ENCODE measurements at regions not wholly inside any gene's neighbourhood (a gene's known extent, or its start where the extent isn't known, plus 50 kb on each side); places are given as distances from the start of the nearest gene placed in this dataset.

DNA sequence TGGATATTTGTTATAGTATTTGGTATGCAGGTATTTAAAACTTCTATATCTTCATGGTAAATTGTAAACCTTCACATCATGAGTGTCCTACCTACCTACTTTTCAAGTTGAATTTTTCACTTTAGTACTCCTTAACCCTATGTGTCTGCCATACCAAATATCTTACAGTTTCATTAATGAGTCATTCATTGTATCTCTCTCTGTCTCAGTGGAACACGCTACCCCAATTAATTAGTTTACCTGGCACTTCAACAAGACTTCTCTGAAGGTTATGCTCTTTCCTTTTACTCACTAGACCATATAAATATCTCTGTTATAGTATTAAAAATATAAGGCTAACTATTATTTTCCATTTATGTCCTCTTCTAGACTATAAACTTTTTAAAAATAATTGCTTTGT lies 123.9 kb upstream of the GJE1 start:
- TF ChIP-seq, protein P1, sequence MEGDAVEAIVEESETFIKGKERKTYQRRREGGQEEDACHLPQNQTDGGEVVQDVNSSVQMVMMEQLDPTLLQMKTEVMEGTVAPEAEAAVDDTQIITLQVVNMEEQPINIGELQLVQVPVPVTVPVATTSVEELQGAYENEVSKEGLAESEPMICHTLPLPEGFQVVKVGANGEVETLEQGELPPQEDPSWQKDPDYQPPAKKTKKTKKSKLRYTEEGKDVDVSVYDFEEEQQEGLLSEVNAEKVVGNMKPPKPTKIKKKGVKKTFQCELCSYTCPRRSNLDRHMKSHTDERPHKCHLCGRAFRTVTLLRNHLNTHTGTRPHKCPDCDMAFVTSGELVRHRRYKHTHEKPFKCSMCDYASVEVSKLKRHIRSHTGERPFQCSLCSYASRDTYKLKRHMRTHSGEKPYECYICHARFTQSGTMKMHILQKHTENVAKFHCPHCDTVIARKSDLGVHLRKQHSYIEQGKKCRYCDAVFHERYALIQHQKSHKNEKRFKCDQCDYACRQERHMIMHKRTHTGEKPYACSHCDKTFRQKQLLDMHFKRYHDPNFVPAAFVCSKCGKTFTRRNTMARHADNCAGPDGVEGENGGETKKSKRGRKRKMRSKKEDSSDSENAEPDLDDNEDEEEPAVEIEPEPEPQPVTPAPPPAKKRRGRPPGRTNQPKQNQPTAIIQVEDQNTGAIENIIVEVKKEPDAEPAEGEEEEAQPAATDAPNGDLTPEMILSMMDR (IDR thresholded peaks at IDR 0.05): no peak
- TF ChIP-seq POLR2AphosphoS5 (IDR thresholded peaks at IDR 0.05): no peak
